ENCODE measurements at regions not wholly inside any gene's neighbourhood (a gene's known extent, or its start where the extent isn't known, plus 50 kb on each side); places are given as distances from the start of the nearest gene placed in this dataset.

DNA sequence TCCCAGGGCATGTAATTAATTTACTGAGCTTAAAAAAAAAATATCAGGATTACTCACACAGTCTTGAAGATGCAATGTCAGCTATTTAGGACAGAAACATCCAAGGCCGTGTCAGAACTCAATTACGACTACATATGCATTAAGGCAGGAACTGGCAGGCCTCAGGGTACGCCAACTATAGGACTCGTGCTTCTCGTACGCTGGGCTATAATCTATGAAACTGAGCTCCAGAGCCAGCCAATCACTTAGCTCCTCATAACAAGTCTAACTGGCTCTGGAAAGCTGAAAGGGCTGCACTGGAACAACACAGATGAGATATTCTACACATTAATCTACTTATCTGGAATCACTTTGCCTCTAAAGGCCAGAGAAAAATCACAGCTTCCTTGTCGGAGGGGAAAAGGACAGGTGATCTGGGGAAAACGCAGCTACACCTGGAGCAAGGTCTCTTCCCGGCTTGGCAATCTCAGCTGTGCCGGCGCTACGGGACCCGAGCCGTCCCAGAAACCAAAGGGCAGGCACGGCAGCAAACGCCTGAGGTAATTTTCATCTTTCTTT, 212.0 kb downstream of the DEPDC1B start:
- Histone ChIP-seq H3K36me3 (ENCODE audit: control insufficient read depth in 4 of 4, insufficient read depth in 3 of 4, low read depth in 1 of 4, low read length in 3 of 4) (no peaks in the 10 kb centered on the region), H3K27ac (ENCODE audit: low read depth in 1 of 2, low read length in 2 of 2) (no peak overlapping the region), H3K9me3 (ENCODE audit: control insufficient read depth in 4 of 4, low read length in 3 of 4) (no peaks in the 10 kb centered on the region), H3K9ac (ENCODE audit: low read depth in 1 of 2, low read length in 2 of 2) (no peak overlapping the region), H3K4me1 (ENCODE audit: control insufficient read depth in 4 of 4, insufficient read depth in 4 of 4, low read length in 3 of 4) (no peaks in the 10 kb centered on the region), H3K27me3 (ENCODE audit: control insufficient read depth in 4 of 4, insufficient read depth in 4 of 4, low read length in 3 of 4) (no peaks in the 10 kb centered on the region), H3K4me3 (ENCODE audit: low read depth in 1 of 3, low read length in 3 of 3) (no peak overlapping the region)
- DNase-seq (ENCODE audit: low spot score), result no peak
- WGBS, result 80% methylated on average over 16 of the region's 16 CpGs
- TF ChIP-seq HNF4G (IDR thresholded peaks at IDR 0.05) (no peak), TAF1 (conservative IDR thresholded peaks at IDR 0.05) (no peak), CTCF (IDR thresholded peaks at IDR 0.05; ENCODE audit: low read depth, low read length, missing input control) (no peak), NR2F2 (IDR thresholded peaks at IDR 0.05) (no peak), REST (IDR thresholded peaks at IDR 0.05) (no peak), FOXA2 (IDR thresholded peaks at IDR 0.05) (no peak), YY1 (IDR thresholded peaks at IDR 0.05) (no peak), JUND (IDR thresholded peaks at IDR 0.05) (no peak), FOXA1 (IDR thresholded peaks at IDR 0.05) (no peak), EGR1 (IDR thresholded peaks at IDR 0.05; ENCODE audit: low read depth in 2 of 2) (no peak), HNF4A (conservative IDR thresholded peaks at IDR 0.05) (no peak), RAD21 (IDR thresholded peaks at IDR 0.05) (no peak), RXRA (IDR thresholded peaks at IDR 0.05) (no peak), MAX (IDR thresholded peaks at IDR 0.05) (no peak)
- TF ChIP-seq, protein P1, sequence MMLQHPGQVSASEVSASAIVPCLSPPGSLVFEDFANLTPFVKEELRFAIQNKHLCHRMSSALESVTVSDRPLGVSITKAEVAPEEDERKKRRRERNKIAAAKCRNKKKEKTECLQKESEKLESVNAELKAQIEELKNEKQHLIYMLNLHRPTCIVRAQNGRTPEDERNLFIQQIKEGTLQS (IDR thresholded peaks at IDR 0.05), result no peak

DNA sequence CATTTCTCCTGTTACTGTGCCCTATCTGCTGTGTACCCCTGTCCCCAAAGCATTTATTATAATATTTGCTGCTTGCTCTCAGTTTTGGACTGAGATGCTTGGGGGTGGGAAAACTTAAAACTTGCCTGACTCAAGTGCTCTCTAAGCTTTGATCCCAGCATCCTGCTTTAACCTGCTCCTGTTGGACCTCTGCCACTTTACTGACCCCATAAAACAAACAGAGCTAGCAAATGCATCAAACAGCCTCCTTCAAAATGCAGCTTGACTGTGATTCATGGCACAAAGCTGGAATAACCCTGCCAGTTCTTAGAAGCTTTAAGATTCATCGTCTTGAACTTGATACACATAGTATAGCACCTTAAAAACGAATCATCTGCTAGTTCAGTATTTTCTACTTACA, 212.5 kb downstream of the DEPDC1B start:
- no peaks in the 10 kb centered on the region for H3K9me3 ChIP-seq (ENCODE audit: control insufficient read depth in 4 of 4, low read length in 3 of 4)
- WGBS, result 54% methylated on average over 2 of the region's 2 CpGs
- no peak for DNase-seq (ENCODE audit: low spot score)
- TF ChIP-seq SP1 (IDR thresholded peaks at IDR 0.05), result no peak
- TF ChIP-seq TAF1 (conservative IDR thresholded peaks at IDR 0.05), result no peak
- TF ChIP-seq EGR1 (IDR thresholded peaks at IDR 0.05; ENCODE audit: low read depth in 2 of 2), result no peak
- no peak for TF ChIP-seq YY1 (IDR thresholded peaks at IDR 0.05)
- no peak for TF ChIP-seq GABPA (IDR thresholded peaks at IDR 0.05 in 1 of 2, conservative IDR thresholded peaks at IDR 0.05 in 1 of 2)
- TF ChIP-seq RXRA (IDR thresholded peaks at IDR 0.05), result no peak
- no peak for TF ChIP-seq CTCF (IDR thresholded peaks at IDR 0.05; ENCODE audit: low read depth, low read length, missing input control)
- TF ChIP-seq REST (IDR thresholded peaks at IDR 0.05), result no peak
- H3K27me3 ChIP-seq (ENCODE audit: control insufficient read depth in 4 of 4, insufficient read depth in 4 of 4, low read length in 3 of 4), result no peaks in the 10 kb centered on the region
- H3K36me3 ChIP-seq (ENCODE audit: control insufficient read depth in 4 of 4, insufficient read depth in 3 of 4, low read depth in 1 of 4, low read length in 3 of 4), result no peaks in the 10 kb centered on the region
- H3K4me1 ChIP-seq (ENCODE audit: control insufficient read depth in 4 of 4, insufficient read depth in 4 of 4, low read length in 3 of 4), result no peaks in the 10 kb centered on the region
- H3K4me3 ChIP-seq (ENCODE audit: low read depth in 1 of 3, low read length in 3 of 3), result no peak overlapping the region
- H3K27ac ChIP-seq (ENCODE audit: low read depth in 1 of 2, low read length in 2 of 2), result no peak overlapping the region
- no peak overlapping the region for H3K9ac ChIP-seq (ENCODE audit: low read depth in 1 of 2, low read length in 2 of 2)

All from liver (tissue), 8 donors.